ENCODE measurements at regions not wholly inside any gene's neighbourhood (a gene's known extent, or its start where the extent isn't known, plus 50 kb on each side); places are given as distances from the start of the nearest gene placed in this dataset.
"Not testable (repeated sequence)": the region's sequence is repeated elsewhere in the genome, so short reads cannot be mapped to it uniquely, and the experiment has no call there.

DNA sequence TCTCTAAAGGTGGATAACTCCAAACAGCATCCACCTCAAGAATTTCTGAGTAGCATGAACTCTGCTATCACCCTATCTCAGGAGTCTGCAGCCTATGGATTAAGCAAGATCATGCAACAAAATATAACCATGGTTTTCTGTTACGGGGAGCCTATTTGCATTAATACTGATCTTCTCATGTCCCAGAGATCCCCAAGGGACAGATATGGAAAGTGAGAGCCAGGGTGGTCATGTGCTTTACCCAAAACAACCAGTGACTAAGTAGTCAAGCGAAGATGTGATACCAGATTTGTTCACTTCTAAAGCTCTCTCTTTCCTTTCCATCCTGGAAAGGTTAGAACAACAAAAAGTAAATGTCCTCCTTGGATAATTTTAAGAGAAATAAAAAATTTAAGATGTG, 125.1 kb downstream of the PRRX1 start:
- no peak for DNase-seq

DNA sequence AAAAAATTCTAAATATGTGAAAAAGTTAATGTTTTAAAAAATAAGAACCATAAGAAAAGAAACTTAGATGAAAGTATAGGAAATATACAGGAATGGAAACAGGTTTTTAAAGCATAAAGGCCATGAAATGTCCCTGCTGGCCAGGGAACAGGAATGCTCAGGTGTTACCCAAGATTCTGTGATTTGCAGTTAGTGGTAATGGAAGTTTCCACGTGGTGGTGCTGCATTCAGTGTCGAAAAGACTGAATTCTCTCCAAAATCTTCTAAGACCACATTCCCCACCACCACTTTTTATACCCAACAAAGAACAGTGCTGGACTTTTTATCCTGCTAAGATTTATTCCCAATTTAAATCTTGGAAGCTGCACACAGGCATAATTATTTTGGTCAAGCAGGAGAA, 126.2 kb downstream of the PRRX1 start:
- DNase-seq: no peak

DNA sequence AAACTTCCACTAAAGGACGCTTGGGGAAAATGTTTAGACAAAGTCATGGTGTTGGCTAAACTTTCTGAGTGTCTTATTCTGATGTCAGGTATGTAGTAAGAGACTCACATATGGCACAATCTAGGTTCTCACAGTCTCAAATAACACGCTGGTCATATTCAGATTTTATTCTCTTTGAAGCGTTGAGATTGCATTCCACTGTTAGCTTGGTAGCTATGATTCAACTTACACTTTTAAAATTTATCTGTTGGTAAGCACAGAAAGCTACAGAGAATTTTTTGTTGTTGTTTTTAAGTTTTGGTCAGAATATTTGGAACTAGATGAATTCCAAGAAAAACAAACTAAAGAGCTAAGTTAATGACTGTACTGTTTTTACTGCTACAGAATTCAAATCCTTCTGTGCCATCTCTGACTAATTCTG, 126.7 kb downstream of the PRRX1 start:
- DNase-seq: no peak

DNA sequence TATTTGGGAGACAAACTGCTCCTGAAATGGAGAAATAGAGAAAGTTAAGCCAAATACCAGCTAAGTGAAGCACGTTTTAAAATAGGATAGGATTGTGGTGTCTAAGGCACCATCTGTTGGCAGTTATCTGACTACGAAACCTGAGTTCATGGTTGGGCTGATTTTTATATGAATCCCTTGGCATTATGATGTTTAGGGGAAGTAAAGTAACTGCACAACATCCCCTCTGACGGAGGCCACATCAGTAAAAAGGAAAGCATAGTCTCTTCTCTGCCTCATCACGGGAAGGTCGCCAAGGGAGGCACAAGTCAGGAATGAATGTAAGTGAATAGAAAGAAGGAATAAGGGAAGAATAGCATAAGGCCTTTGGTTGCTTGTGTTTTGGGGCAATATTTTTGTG, 128.0 kb downstream of the PRRX1 start:
- DNase-seq: no peak

DNA sequence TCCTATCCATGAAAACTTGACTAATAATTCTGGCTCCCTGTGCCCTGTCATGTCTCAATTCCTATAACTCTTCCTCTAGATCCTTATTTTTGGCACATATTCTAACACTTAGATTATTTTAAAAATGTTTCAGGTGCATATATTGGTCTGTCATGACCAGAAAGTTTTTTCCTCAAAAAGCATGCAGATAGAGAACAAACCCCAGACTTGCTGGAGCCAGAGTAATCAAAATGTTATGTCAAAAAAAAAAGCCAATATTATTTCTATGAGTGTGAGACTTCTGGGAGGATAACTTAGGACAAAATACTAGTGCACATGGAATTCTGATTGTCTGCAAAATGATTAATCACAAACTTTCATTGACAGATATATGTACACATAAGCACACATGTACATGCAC, 135.1 kb upstream of the MROH9 start:
- DNase-seq: no peak

DNA sequence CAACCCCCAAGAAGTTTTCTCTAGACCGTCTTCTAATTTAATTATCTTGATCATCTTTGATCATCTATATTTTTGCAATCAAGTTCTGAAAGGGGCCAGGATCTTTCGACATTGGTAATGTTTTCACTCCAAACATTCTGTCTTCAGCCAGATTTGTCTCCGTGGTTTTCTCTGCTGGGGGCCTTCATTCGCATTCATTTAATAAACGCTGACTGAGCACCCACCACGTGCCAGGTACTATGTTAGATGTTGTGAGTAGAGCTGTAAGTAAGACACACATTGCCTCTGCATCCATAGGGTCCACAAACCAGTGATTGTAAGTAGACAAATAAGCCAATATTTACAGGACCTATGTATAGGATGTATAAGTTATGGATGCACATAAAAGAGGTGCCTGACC, 134.5 kb upstream of the MROH9 start:
- DNase-seq: no peak

DNA sequence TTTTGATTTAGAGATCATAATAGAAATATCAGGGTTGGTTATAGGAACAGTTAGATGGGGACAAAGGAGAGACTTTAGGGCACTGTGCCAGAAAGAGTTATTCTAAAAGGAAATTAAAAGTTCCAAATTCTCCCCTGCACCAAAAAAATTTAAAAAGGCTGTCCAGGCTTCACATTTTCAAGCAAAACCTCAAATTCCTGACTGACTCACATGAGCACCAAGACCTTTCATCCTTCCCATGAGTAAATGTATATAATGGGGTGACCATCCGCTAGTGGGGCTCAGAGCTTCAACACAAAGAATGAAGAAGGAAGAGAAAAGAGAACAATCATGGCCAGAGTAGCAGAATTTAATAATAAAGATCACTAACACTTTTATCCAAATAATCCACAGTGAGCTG, 131.6 kb upstream of the MROH9 start:
- no peak for DNase-seq

DNA sequence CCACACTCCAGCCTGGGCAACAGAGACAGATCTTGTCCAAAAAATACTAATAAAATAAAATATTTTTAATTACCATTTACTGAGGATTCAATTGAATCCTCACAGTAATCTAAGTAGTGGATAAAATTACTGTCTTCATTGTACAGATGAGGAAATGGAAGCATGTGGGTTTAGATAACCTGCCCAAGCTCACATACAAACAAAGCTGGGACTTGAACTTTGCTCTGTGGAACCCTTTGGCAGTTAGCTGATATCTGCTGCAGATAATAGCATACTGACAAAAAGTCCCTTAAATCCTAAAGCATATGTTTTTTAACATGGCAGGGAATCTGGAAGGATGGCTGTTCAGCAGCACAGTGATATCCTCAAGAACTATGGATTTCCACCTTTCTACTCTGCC, 130.9 kb upstream of the MROH9 start:
- DNase-seq: no peak

DNA sequence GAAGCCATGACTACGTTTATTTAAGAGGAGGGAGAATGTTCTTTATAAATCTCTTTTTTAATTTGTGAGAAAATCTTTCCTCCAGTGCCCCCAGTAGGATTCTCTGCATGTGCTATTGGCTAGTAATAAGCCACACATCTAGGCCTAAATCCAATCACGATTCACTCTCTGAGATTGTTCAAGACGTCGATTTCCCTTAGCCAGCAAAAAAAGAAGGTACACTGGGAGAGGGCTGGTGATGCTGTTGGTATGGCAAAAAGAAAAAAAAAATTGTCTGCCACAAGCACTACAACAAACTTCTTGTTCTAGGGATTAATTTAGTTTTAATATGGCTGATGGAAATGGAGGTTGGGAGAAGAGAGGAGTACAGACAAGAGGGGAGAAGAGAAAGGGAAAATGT, 130.5 kb upstream of the MROH9 start:
- no peak for DNase-seq

DNA sequence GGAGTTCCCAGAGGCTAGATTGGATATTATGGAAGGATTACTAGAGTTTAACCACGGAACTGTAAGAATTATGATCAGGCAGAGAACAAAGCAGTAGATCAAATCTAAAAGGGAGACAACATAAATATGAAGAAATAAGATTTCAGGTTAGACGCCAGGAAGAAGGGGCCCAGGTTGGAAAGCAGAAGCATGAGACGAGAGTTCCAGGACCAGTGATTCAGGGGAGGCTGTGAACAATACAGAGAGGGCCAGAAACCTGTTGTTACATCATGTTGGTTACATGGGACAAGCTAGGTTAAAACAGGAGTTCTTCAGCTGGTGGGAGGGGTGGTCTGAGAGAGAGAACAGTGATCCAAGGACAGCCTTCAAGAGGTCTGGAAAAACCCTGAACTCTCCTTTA, 128.4 kb upstream of the MROH9 start:
- DNase-seq: no peak

DNA sequence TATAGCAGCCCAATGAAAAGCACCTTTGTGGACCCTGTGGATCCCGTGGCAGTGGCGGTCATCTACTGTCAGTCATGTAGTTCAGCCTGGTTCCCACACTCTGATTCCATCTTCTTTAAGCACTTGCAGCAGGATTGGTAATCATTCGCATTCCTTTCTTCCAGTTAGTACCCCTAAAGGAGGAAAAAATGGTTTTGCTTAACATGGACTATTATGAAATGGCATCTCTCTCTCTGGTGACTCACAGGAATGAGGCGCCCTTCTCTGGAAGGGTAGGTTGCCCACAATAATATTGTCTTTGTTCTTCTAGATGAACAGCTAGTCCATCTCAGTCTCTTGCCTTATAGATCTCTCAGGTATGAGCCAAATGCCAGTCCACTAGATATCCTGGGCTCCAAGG, 127.9 kb upstream of the MROH9 start:
- DNase-seq: no peak

DNA sequence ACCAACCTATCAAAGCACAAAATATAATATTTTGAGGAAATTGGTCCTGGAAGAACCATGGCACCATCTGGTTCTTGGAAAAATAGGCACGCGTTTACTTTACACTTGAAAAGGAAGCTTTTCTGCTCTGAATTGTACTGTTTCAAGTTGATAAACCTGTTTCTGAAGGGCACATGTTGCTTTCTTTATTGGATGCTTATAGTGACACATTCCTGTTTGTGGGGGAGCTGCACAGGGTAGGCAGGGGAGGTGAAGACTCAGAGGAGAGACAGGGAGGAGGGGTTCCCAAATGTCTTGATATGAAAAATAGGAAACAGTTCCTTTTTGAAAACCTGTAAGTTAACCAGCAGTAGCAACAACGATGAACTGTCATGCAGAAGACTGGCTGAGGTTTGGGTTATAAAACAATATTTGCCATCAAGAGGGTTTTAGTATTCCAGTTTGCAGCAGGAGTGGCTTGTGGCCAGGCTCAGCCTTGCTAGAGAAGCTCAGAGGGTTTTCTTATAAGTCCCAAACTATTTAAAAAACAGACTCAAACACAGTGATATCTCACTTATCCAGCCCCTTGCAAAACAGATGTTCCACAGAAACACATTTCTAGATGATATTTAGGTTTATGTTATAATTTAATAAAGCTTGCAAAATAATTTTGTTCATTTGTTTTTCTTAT, 127.0 kb upstream of the MROH9 start:
- DNase-seq: no peak

DNA sequence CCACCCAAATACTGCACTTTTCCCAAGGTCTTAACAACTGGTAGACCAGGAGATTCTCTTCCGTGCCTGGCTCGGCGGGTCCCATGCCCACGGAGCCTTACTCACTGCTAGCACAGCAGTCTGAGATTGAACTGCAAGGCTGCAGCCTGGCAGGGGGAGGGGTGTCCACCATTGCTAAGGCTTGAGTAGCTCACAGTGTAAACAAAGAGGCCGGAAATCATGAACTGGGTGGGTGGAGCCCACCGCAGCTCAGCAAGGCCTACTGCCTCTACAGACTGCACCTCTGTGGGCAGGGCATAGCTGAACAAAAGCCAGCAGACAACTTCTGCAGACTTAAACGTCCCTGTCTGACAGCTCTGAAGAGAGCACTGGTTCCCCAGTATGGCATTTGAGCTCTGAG, 124.3 kb upstream of the MROH9 start:
- not testable (repeated sequence) for DNase-seq

DNA sequence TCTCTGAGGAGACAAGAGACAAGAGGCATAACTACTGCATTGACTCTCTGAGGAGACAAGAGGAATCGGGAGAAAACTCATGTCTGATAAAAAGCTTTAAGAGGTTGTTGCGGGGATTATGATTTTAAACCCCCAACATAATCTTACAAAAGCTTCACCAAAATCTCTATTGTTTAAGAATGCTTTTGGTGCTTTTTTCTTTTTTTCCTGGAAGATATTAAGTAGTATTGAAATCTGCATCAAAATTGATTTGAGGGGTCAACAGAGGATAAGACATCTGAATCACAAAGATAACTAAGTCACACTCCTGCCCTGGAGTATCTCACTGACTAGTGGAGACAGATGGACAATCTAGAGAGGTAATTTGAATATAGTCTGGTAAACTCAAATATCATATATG, 115.6 kb upstream of the MROH9 start:
- DNase-seq: no peak

DNA sequence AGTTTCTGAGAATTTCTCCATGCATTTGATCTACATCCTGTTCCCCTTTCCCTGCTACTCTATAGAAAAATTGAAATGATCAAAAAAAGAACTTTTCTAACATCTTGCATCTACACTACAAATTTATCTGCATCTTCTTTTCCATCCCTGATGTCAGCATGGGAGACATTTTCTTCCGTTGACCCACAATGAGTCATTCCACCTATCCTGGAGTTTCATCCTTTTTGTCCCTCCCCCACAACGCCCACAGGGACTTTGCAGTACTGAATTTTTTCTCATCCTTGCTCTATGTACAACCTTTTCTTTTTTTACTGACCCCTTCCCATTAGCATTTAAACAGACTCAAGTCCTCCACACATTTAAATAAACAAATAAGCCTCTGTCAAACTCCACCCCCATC, 112.2 kb upstream of the MROH9 start:
- no peak for DNase-seq

DNA sequence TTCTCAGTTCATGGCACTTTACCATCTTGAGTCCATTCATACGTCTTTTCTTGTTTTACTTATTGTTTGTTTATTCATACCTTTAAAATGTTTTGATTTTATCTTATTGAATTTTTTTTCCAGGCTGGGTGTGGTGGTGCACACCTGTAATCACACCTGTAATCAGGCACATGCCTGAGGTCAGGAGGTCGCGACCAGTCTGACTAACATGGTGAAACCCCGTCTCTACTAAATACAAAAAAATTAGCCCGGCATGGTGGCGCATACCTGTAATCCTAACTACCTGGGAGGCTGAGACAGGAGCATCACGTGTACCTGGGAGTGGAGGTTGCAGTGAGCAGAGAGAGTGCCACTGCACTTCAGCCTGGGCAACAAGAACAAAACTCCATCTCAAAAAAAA, 104.1 kb upstream of the MROH9 start:
- DNase-seq: no peak

DNA sequence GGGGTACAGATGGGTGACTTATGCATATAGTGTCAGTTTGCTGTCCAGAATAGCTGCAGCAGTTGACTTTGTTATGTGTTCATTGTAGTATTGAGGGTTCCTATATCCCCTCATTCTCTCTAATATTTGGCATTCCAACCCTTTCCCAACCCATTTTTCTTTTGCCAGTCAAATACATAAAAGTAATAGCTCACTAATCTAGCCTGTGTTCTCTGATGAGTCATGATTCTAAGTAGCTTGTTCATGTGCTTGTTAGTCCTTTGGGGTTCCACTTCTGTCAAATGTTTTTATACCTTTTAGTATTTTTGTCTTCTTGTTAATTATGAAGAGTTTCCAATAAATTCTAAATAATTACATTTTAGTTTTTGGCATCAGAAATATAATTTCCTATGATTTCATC, 99.2 kb upstream of the MROH9 start:
- no peak for DNase-seq

DNA sequence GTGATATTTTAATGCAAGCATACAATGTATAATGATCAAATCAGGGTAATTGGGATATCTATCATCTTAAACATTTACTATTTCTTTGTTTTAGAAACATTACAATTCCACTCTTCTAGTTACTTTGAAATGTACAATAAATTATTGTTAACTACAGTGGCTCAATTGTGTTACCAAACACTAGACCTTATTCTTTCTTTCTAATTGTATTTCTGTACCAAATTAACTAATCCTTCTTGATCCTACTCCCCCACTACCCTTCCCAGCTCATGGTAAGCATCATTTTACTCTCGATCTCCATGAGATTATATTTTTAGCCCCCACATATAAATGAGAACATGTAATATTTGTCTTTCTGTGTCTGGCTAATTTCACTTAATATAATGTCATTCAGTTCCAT, 95.0 kb upstream of the MROH9 start:
- no peak for DNase-seq

DNA sequence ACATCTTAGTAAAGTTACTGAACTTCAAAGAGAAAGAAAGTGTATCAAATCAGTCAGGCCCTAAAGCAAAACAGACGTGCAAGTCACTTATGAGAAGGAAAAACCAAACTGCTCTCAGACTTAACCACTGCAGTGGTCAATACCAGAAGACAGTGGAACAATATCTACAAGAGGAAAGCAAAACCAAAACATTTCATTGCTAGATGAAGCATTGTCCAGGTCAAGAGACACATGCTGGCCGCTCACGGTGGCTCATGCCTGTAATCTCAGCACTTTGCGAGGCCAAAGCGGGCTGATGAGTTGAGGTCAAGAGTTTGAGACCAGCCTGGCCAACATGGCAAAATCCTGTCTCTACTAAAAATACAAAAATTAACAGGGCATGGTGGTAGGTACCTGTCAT, 82.0 kb upstream of the MROH9 start:
- no peak for DNase-seq

DNA sequence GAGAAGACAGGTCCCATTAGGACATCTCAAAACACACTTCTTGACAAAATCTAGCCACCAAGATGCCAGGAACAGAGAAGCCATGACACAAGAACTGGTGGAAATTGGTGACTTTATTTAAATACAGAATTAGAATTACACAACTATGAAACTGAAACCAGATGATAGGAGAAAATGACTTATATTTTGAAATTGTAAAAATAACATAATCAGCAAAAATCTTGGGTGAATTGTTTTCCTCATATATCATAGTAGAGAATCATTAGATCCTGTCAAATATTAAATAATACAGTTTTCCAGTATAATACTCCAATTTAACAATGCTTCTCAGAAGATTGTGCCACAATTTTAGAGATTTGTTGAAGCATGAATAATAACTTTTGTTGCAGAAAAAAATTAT, 81.5 kb upstream of the MROH9 start:
- no peak for DNase-seq

DNA sequence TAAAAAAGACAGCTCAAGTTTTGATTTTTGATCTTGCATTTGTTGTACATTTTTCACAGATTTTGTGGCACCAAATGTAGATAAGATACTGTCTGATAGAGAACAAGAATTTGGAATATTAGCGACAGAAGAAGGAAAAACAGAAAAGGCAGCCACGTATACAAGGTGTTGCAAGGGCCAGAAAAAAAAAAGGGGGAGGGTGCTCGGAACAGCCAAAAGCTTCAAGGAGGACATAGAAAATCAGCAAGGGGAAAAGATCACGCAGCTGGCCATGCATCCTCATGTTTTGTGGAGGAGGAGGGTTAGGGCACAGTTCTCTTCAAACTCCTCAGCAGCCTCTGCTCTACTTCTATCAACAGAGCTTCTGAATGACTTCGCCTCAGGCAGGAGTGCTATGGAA, 80.7 kb upstream of the MROH9 start:
- no peak for DNase-seq

DNA sequence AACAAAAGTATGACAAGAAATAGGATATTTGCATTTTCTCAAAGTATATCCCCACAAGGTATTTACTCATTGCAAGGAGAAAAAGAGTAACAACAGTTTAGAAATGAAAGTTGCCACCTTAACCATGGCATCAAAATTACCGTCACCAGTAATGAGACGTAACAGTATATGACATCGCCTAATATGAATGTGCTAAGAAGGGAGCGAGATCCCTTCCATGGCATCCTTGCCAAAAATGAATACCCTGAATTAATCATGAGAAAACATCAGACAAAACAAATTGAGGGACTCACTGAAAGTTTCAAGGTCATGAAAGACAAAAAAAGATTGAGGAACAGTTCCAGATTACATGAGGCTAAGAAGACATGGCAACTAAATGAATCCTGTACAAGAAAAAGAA, 78.9 kb upstream of the MROH9 start:
- no peak for DNase-seq

DNA sequence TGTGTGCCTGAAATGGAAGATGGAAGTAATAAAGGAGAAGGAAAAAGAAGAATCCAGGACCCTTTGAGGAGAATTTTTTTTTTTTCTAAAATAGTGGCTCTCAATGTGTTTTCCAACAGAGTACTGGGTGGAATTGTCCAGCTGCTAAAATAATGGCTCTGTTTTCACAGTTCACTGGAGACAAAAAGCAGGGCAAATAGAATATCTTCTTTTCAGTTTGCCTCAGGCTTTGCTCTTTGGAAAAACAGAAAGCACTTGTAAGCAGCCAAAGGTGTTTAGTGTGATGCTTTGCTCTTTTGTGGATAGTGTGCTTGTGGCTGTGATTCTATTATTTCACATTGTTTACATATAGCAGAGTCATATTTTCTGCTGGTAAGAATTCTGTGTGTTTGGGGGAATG, 77.4 kb upstream of the MROH9 start:
- no peak for DNase-seq

DNA sequence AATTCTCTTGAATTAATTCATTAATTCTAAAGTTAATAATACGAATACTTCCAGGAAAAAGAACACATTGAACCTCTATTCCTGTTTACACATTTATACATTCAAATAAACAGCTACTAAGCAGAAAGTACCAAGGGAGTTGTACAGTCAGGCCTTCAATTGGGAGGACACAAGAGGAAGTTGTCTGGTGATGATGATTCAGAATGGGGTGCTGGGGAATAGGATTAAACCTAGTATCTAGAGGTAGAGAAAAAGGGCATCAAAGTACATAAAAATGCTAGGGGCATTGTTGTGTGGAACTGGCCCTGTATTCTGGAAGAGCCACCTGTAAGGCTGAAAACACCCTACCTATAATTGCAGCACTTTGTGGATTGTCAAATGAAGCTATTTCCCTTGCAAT, 71.7 kb upstream of the MROH9 start:
- no peak for DNase-seq

DNA sequence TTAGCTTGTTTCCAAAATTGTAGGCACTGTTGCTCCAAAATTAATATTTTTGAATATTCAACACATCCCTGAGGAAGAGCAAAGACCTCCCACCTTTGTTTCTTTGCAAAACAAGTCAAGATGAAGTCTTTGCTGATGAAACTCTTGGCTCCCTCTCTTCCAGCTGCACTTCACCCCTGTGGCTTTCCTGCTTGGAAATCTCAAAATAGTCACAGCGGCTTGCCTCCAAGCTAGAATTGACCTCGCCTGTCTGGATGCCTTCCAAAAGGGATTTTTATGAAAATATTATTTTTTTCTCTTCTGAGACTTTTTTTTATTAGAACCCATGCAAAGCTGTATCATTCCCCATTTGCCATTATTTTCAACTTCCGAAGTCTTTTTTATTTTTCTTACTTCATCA, 71.1 kb upstream of the MROH9 start:
- DNase-seq: no peak

Measured in activated CD4-positive, alpha-beta T cell treated with anti-CD3 and anti-CD28 coated beads, Interleukin-10, Interleukin-2, amounts not matched to agents 100 ng/mL and 50 ng/mL, durations not matched to agents 16 hours and 8 hours (primary cell).